Activated CD8-positive, alpha-beta memory T cell treated with anti-CD3 and anti-CD28 coated beads, Interleukin-2, amount 10 ng/mL, durations not matched to agents 7 days and 5 days (primary cell): ENCODE measurements at regions not wholly inside any gene's neighbourhood (a gene's known extent, or its start where the extent isn't known, plus 50 kb on each side); places are given as distances from the start of the nearest gene placed in this dataset.

Source experiments
- ATAC-seq: fragments of 150-1000 bp; cut with Tn5 transposase; one replicate; pipeline ENCODE4 v1.10.0; 2021; ENCODE audit warnings: moderate library complexity
- CTCF ChIA-PET: fragments of 350-600 bp; sonication (Branson Sonifier 250); formaldehyde crosslinking; loops from one replicate; lab custom pipeline; 2021; ENCODE audit warnings: antibody characterized with exemption; lab: Charles Lee
- DNase-seq: peaks from one replicate; pipeline ENCODE4 v3.0.0-alpha.2; 2020
- H3K27ac Mint-ChIP-seq: one replicate; pipeline ENCODE4 v1.8.0; 2021; ENCODE audit warnings: mild to moderate bottlenecking, mixed read lengths
- H3K27me3 Mint-ChIP-seq: one replicate; pipeline ENCODE4 v1.8.0; 2021; ENCODE audit warnings: mixed read lengths
- H3K36me3 Mint-ChIP-seq: one replicate; pipeline ENCODE4 v1.8.0; 2021; ENCODE audit warnings: mild to moderate bottlenecking, mixed read lengths
- H3K4me1 Mint-ChIP-seq: one replicate; pipeline ENCODE4 v1.8.0; 2021; ENCODE audit warnings: mixed read lengths
- H3K4me3 Mint-ChIP-seq: one replicate; pipeline ENCODE4 v1.8.0; 2021; ENCODE audit warnings: mild to moderate bottlenecking, moderate library complexity, mixed read lengths
- H3K9me3 Mint-ChIP-seq: one replicate; pipeline ENCODE4 v1.8.0; 2022; ENCODE audit warnings: low read depth, mixed read lengths

- ATAC-seq (no peak), DNase-seq (no peak)
- Mint-ChIP-seq H3K27me3 (peaks cover 8% of the 10 kb centered on the region), H3K9me3 (peaks cover 2% of the 10 kb centered on the region), H3K4me1 (peaks cover 5% of the 10 kb centered on the region), H3K36me3 (peaks cover 3% of the 10 kb centered on the region), H3K4me3 (no peak overlapping the region), H3K27ac (no peak overlapping the region)
- CTCF ChIA-PET: no interaction called here
Observed at GRCh38 chr9:94159069-94159939, 75.0 kb downstream of the PTPDC1 start.

DNA sequence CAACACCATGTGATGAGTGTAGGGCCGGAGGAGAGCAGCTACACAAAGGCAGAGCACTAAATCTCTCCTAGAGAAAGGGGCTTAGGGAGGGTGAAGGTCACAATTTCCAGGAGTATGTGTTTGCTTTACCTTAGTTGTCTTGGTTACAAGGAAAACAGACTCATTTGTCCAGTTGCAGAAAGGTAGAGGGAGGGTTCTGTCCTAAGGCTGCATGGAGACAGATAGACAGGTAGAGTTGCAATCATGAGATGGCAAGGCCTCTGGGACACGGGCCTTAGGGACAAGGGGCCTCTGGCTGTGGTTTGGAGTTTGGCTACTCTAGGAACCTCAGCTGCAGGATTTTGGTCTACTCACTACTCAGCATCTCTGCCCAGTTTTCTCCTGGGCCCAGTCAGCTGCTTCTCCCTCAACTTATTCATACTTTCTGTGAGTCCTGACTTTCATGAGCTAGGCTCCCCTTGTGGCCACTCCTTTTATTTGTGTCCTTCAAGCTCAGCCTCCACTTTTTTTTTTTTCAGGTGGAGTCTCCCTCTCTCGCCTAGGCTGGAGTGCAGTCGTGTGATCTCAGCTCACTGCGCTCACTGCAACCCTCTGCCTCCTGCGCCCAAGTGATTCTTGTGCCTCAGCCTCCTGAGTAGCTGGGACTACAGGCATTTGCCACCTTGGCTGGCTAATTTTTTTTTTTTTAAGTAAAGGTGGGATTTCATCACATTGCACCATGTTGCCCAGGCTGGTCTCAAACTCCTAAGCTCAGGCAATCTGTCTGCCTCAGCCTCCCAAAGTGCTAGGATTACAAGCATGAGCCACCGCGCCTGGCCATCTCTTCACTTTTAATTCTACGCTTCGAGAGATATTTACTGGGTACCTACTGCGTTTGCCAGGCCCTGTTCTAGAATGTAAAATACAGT, 76.6 kb downstream of the PTPDC1 start:
- H3K27ac Mint-ChIP-seq: no peak overlapping the region

GRCh38 chr9:94161673-94162072, 77.4 kb downstream of the PTPDC1 start:
- no peaks in the 10 kb centered on the region for H3K9me3 Mint-ChIP-seq
- H3K4me3 Mint-ChIP-seq: no peak overlapping the region
- CTCF ChIA-PET: no interaction called here
- DNase-seq (peak; percentile 30), ATAC-seq (no peak)
- H3K36me3 Mint-ChIP-seq: no peaks in the 10 kb centered on the region
- peaks cover 15% of the 10 kb centered on the region for H3K4me1 Mint-ChIP-seq
- H3K27me3 Mint-ChIP-seq: peaks cover 6% of the 10 kb centered on the region
- no peak overlapping the region for H3K27ac Mint-ChIP-seq

More for the DNA sequence above, 76.6 kb downstream of the PTPDC1 start:
- H3K9me3 Mint-ChIP-seq: no peaks in the 10 kb centered on the region
- no peak overlapping the region for H3K4me3 Mint-ChIP-seq
- no peak for ATAC-seq
- peak; percentile 22 for DNase-seq
- H3K36me3 Mint-ChIP-seq: no peaks in the 10 kb centered on the region
- H3K4me1 Mint-ChIP-seq: peaks cover 15% of the 10 kb centered on the region
- peaks cover 8% of the 10 kb centered on the region for H3K27me3 Mint-ChIP-seq
- CTCF ChIA-PET: no interaction called here

DNA sequence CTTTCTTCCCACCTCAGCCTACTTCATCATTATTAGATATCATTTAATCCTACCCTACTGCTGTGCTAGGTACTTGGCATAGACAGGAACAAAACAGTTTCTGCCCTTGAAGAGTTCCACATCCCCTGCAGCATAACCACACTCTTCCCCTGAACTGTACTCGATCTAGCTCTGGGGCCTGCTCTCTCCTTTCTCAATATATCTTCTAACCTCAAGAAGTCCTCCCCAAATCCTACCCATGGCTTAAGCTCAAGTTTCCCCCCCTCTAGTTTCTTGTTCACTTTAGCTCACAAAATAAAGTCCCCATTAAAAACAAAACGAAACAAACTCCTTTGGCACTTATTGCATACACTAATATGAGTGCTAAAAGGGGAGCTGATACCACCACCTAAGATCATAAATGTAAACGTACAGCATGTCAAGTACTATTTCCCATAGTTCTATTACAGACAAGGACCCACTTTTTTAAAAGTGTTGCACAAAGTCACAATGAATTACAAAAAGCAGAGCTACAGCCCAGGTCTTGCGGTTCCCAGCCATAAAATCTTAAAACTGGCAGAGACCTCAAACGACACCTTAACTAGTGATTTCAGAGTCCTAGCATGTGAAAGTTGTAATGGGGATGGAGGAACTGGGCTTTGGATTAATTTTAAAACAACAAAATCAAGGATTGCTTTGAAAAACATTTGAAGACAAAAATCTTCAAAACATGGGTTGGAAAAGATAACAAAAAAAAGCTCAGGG, 80.7 kb downstream of the PTPDC1 start:
- ATAC-seq (no peak), DNase-seq (no peak)
- Mint-ChIP-seq H3K4me3 (peak overlapping the region; percentile 74), H3K9me3 (no peaks in the 10 kb centered on the region), H3K27ac (peak overlapping the region; percentile 86), H3K27me3 (no peaks in the 10 kb centered on the region), H3K4me1 (peaks cover 31% of the 10 kb centered on the region), H3K36me3 (peaks cover 16% of the 10 kb centered on the region)
- CTCF ChIA-PET: interaction anchor here (0.9 to 1.7 kb wide), 3 partner anchors 48 to 133 kb away, joined by 3 read pairs; no protein-coding TSS in a partner anchor

DNA sequence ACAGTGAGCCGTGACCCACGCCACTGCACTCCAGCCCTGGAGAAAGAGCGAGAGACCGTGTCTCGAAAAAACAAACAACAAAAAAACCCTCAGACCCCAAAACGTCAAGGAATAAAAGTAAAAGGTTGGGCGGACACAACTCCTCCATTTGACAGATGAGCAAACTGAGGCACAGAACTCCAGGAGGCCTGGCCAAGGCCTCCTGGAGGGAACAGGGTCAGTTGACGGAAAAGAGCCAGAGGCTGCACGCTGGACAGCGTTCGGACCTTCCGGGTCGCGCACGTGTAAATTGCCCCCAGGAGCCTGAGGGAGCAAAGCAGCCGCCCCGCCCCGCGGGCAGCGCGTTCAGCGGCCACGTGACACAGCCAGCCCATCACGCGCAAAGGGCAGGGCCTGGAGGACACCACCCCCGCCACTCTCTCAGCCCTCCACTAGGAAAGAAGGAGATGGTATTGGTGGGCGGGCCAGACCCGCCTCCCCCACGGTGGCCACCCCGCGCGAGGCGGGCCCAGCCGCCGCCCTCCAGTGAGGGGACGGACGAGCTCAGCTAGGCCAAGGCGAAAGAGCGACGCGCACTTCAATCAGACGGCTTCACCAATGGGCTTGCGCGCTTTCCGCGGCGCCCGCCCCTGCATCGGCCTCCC, 81.5 kb downstream of the PTPDC1 start:
- H3K27me3 Mint-ChIP-seq: no peaks in the 10 kb centered on the region
- H3K4me1 Mint-ChIP-seq: peaks cover 36% of the 10 kb centered on the region
- no peaks in the 10 kb centered on the region for H3K9me3 Mint-ChIP-seq
- H3K36me3 Mint-ChIP-seq: peaks cover 16% of the 10 kb centered on the region
- DNase-seq (peak; percentile 98), ATAC-seq (peak; percentile 93)
- H3K27ac Mint-ChIP-seq: peak overlapping the region; percentile 86
- H3K4me3 Mint-ChIP-seq: peak overlapping the region; percentile 74
- CTCF ChIA-PET: interaction anchor here (0.6 to 1.7 kb wide), 4 partner anchors 8 to 134 kb away, joined by 3 to 4 read pairs (median 3); no protein-coding TSS in a partner anchor

DNA sequence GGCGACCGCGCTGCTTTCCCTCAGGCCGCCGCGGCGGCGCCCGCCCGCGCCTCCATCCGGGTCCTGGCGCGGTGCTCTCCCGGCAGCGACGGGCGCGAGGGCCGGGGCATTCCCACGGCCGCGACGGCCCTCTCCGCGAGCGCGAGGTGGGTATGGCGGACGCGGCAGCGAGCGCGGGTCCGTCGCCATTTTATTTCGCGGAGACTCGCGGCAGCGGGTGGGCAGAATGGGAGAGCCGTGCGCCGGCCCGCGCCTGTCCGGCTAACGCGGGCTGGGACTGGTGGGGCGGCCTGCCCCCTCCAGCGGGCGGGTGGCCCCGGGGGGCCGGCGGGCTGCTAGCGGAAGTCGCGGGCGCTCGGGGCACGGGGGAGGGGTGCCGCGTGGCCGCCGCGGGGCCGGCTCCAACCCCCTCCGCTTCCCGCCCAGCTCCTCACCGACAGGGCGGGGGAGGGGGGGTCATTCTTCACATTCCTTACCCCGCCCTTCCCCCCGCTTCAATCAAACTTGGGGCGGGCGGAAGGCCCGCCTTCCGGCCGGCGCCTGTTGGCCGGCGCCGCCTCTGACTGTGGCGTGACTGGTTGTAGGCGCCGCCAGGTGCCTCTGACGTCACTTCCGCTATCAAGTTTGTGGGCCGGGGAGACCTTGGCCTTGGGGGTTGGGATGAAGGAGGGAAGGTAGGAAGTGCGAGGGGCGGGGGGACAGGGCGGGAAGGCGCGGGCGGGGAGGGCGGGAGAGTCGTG, 82.1 kb downstream of the PTPDC1 start:
- H3K27me3 Mint-ChIP-seq: no peaks in the 10 kb centered on the region
- H3K27ac Mint-ChIP-seq: peak overlapping the region; percentile 85
- H3K36me3 Mint-ChIP-seq: peaks cover 17% of the 10 kb centered on the region
- peaks cover 39% of the 10 kb centered on the region for H3K4me1 Mint-ChIP-seq
- ATAC-seq (peak; percentile 62), DNase-seq (peak; percentile 97)
- no peaks in the 10 kb centered on the region for H3K9me3 Mint-ChIP-seq
- CTCF ChIA-PET: interaction anchor here (0.5 to 1.7 kb wide), 4 partner anchors 9 to 1085 kb away, joined by 3 to 4 read pairs (median 4); no protein-coding TSS in a partner anchor
- H3K4me3 Mint-ChIP-seq: peak overlapping the region; percentile 83

GRCh38 chr9:94166976-94167346, 82.7 kb downstream of the PTPDC1 start:
- H3K4me1 Mint-ChIP-seq: peaks cover 43% of the 10 kb centered on the region
- no peak for DNase-seq
- no peak for ATAC-seq
- peak overlapping the region; percentile 83 for H3K4me3 Mint-ChIP-seq
- peak overlapping the region; percentile 85 for H3K27ac Mint-ChIP-seq
- H3K36me3 Mint-ChIP-seq: peaks cover 17% of the 10 kb centered on the region
- no peaks in the 10 kb centered on the region for H3K27me3 Mint-ChIP-seq
- CTCF ChIA-PET: interaction anchor here (0.5 to 1.7 kb wide), 2 partner anchors 101 to 1085 kb away, joined by 3 to 4 read pairs; no protein-coding TSS in a partner anchor
- no peaks in the 10 kb centered on the region for H3K9me3 Mint-ChIP-seq

DNA sequence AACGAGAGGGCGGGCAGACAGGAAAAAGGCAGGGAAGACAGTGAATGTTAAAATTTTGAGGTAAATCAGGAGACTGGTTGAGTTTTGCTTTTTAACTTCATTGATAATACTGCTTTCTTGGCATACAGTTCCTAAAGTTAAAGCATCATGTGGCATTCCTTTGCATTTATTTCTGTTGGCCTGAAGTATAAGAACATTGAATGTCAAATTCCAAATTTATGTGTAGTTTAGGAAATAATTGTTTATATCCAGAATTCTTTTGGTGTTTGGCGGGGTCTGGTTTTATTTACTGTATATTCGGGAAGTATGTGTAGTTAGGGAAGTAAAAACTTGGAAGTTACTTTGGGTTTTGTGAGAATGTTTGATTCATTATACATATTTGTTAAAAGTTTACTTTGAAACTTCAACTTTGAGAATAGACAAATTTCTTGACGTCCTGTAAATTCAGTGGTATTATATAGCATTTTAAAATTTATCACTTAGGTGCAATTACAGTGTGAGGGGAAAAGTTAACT, 83.2 kb downstream of the PTPDC1 start:
- H3K4me3 Mint-ChIP-seq: peak overlapping the region; percentile 83
- CTCF ChIA-PET: interaction anchor here (1.3 kb wide), 1 partner anchor 102 kb away, joined by 3 read pairs; no protein-coding TSS in a partner anchor
- no peak for DNase-seq
- H3K27me3 Mint-ChIP-seq: no peaks in the 10 kb centered on the region
- no peaks in the 10 kb centered on the region for H3K9me3 Mint-ChIP-seq
- H3K4me1 Mint-ChIP-seq: peaks cover 47% of the 10 kb centered on the region
- peaks cover 18% of the 10 kb centered on the region for H3K36me3 Mint-ChIP-seq
- H3K27ac Mint-ChIP-seq: peak overlapping the region; percentile 85
- no peak for ATAC-seq

DNA sequence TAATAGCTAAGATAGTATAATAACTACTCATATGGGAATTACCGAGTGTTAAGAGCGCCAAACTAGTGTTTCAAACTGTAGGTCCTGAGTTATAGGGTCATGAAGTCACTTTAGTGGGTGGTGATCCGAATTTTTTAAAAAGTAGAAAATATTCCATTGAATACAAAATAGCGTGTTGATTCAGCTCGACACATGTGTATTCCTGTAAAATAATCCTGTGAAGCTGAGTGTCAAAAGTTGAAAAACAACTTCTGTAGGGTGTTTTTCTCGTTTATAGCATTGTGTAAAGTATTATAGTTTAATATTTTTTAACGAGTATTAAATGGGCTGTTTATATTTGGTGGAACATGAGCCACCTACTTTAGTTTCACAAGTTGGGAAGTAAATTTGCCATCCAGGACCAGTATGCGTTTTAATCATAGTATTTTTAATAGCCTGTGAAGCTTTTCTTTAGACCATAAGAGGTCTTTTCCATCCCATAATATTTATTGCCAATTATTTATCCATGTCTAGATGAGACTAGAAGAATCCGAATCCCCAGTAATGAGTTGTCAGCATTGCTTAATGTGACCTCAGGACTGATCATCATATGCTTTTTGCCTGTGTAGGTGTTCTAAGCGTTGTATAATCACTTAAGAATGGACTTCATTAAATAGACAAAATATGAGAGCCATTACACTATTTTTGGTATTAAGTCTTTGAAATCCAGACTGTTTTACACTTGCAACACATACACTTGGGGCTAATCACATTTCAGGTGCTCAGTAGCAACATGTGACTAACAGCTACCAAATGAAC, 84.1 kb downstream of the PTPDC1 start:
- no peaks in the 10 kb centered on the region for H3K9me3 Mint-ChIP-seq
- H3K4me1 Mint-ChIP-seq: peaks cover 56% of the 10 kb centered on the region
- DNase-seq: no peak
- no peaks in the 10 kb centered on the region for H3K27me3 Mint-ChIP-seq
- H3K36me3 Mint-ChIP-seq: peaks cover 26% of the 10 kb centered on the region
- peak overlapping the region; percentile 85 for H3K27ac Mint-ChIP-seq
- ATAC-seq: no peak
- peak overlapping the region; percentile 83 for H3K4me3 Mint-ChIP-seq
- CTCF ChIA-PET: interaction anchor here (0.7 to 1.3 kb wide), 3 partner anchors 41 to 103 kb away, joined by 3 to 4 read pairs (median 3); no protein-coding TSS in a partner anchor

GRCh38 chr9:94169968-94170367, 85.7 kb downstream of the PTPDC1 start:
- H3K27me3 Mint-ChIP-seq: no peaks in the 10 kb centered on the region
- CTCF ChIA-PET: interaction anchor here (2.1 kb wide), 1 partner anchor 43 kb away, joined by 9 read pairs; no protein-coding TSS in a partner anchor
- ATAC-seq (no peak), DNase-seq (no peak)
- H3K4me1 Mint-ChIP-seq: peaks cover 65% of the 10 kb centered on the region
- peak overlapping the region; percentile 66 for H3K4me3 Mint-ChIP-seq
- peak overlapping the region; percentile 66 for H3K27ac Mint-ChIP-seq
- no peaks in the 10 kb centered on the region for H3K9me3 Mint-ChIP-seq
- H3K36me3 Mint-ChIP-seq: peaks cover 38% of the 10 kb centered on the region

GRCh38 chr9:94173632-94174031, 85.5 kb upstream of the ZNF169 start:
- peaks cover 55% of the 10 kb centered on the region for H3K36me3 Mint-ChIP-seq

More at GRCh38 chr9:94173632-94174031, 85.5 kb upstream of the ZNF169 start:
- ATAC-seq (peak; percentile 79), DNase-seq (peak; percentile 72)
- CTCF ChIA-PET: interaction anchor here (1.0 to 1.5 kb wide), 2 partner anchors 91 to 142 kb away, joined by 3 read pairs; no protein-coding TSS in a partner anchor
- H3K4me1 Mint-ChIP-seq: peaks cover 79% of the 10 kb centered on the region
- H3K27me3 Mint-ChIP-seq: no peaks in the 10 kb centered on the region
- H3K9me3 Mint-ChIP-seq: no peaks in the 10 kb centered on the region
- peak overlapping the region; percentile 87 for H3K27ac Mint-ChIP-seq
- peak overlapping the region; percentile 64 for H3K4me3 Mint-ChIP-seq
